HG03575 (cell line): ENCODE measurements at regions not wholly inside any gene's neighbourhood (a gene's known extent, or its start where the extent isn't known, plus 50 kb on each side); places are given as distances from the start of the nearest gene placed in this dataset.

Source experiments
- ATAC-seq: cut with Tn5 transposase; IDR thresholded peaks from one replicate; pipeline ENCODE4 v1.9.1; 2021; ENCODE audit not compliant: unreplicated experiment, insufficient number of reproducible peaks, low FRiP score; ENCODE audit errors: extremely low read depth

DNA sequence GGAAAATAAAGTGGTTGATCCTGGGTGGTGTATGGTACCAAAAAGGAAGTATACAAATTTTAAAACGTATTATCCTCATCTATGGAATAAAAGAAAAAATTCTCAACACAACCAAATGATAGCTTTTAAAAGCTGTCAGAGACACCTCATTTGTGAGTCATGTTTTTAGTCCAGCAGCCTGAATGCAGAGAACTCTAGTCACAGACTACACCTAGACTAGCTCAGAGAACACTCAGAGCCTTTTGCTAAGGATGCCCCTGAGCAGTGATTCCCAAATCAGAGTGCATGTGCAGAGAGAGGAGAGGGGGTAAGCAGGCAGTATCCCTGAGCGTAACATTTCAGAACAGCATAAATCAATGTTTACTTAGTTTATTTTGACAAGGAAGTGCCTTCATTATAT is 809.3 kb downstream of the HACE1 start:
- ATAC-seq, result no peak

DNA sequence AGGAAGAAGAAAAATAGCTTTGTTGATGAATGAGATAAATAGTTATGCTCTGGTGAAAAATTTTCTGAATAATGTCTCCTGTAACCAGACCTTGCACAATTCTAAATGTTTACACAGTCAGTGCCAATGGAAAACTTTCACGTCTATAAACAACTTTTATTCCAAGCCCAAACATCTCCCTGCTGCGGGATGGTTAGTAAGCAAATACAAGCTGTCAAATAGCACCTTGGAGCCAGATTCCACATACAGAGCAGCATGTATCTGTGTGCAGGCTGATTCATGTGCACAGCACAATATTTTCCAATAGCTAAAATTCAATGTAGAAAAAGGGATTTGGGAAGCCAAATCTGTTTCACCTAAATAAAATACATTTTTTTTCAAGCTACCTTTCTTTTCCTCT is 813.3 kb downstream of the HACE1 start:
- no peak for ATAC-seq

DNA sequence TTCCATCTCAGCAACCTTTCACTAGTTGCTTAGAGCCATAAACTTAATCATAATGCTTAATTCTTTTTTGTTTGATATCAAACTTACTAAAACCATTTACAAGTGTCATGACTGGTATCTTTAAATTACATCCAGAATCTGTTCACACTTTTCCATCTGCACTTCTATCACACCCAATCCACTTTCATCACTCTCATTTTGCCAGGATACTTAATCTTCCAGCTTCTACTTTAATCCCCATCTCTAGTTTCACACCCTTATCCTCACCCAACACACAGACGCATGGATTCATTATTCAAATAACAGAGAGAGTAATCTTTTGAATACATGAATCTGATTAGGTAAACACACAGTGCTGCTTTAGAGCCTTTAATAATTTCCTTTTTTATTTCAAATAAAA is 828.4 kb downstream of the HACE1 start:
- no peak for ATAC-seq

DNA sequence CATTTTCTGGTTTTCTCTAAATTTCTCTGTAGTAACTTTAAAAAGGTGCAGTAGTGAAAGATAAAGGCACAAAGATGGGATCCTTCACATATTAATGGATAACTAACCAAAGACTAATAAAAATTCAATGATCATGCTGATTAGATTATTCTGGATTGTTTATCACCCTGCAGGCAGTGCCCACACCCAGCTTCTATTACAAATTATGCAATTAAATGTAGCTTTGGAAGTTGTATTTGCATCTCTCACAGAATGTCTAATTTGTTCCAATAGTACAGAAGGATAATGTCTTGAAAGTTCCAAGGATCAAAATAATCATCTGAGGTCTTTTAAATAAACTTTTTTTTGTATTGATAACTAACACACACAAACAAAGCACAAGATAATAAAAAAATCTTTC is 837.6 kb downstream of the HACE1 start:
- no peak for ATAC-seq

DNA sequence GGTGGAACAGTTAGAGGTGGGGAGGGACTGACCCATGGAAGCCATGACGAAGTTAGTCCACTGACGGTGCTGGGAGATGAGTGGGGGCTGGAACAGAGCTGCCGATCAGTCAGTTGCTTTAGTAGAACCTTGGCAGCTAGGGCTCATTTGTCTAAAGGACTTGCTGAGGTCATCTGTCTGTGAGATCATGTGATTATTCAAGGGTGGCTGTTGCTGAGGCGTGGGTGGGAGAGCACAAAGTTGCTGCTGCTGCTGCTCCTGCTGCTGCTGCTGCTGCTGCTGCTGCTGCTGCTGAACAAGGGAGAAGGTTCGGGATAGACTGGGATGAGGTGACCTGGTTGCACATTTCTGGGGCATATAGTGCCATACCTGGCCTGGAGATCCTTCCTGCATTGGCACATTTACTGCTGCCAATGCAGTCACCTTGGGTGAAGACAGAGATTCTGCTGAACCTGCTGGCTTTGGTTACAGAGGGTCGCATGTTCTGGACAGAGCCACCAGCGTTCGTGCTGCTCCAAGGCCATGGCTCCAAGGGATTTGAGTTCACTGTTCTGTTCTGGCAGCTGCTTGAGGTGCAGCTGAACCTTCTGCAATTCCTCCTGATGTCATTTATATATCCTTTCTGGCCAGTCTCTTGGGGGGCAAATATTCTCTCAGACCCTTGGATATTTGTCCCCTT is 840.5 kb downstream of the HACE1 start:
- no peak for ATAC-seq

DNA sequence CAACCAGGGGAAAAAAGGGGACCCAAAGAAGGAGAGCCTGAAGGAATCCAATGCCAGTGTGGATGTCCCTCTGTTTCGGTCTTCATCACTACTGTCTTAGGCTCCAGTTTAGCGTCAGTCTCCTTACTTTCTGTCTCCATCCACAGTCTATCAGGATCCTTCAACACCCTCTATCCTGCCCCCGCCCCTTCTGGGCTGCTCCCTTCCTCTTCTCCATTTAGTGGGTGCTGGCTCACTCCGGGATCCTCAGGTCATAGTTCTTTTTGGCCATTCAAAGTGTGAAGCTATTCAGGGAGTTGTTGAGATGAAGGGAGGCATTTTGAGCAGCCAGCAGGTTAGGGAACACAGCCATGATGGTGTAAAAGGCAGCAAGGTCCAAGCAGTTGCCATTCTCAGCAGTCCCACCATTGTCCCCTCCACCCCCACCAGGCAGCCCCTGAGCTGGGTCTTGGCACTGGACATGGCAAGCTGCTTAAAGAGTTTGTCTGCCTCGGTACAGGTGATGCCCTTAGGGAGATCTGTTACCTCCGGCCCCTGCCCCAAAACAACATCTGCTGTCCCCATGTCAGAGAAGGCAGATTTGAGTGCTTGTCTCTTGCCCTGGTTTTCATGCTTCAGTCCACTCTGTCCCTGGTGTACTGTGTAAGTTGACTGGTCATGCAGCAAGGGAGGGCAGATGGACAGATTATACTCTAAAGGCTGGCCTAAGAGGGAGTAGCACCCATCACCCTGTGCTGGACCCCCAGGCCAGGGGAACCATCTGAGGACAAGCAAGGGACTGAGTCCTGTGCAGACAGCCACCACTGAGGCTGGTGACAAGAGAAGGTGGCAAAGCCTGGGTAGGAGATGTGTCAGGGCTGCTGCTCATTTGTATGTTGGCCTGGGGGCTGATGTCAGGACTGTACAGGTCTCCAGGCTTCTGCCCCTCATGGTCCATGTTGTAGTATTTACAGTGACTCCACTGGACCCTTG is 842.0 kb downstream of the HACE1 start:
- ATAC-seq, result no peak

DNA sequence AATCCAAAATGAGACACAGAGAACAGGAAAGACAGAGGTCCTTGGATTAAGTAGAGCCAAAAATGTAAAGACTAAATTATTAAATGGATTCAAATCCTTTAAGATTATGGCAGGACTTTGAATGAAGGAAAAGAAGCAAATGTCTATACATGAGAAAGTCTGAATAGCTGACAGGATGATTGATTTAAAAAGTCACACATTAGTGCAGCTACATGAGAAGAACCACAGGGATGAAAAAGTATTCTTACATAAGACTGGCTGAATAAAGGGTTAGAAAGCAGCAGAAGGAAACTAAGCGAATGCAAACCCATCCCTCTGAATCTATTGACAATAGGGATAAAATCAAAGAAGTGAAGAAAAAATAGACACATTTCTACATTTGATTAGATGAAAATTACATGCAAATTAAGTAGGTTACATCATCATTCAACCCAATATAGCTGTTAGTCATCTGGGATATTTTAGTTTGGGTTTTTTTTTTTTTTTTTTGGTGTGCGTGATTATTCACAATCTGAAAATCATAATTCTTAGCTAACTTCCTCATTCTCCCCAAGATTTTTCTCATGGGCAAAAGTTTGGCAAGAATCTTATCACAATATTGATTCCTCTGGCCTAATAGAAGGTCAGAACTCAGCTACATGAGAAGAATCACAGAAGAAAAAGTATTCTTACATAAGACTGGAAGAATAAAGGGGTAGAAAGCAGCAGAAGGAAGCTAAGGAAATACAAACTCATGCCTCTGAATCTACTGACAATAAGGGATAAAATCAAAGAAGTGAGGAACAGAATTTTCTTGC is 845.4 kb downstream of the HACE1 start:
- ATAC-seq, result no peak

DNA sequence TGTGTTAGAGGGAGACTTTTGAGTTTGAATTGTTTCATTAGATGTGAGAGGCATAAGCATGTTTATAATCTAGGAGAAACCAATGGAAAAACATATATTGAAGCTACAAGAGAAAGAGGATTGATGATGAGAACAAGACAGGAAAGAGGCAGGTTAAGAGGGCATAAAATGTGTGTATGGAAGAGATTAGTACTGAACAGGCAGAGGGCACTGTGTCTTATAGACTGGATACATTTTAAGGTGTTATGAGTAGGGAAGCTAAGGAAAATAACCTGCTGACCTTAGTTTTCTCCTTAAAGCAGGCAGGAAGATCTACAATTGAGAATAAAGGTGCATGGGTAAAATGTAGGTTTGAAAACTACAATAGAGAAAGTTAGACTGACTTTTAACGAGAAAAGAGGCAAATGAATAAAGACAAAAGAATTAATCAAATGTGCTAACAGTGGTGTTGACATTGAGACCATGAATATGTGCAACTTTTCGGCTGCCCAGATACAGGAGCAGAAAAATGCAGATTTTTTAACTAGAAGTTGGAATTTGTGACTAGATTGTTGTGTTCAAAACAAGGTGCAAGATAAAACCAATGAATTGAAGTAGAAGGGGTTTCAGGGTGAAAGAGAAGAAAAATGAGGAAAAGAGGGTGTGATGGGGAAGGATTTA is 846.3 kb downstream of the HACE1 start:
- ATAC-seq, result no peak

DNA sequence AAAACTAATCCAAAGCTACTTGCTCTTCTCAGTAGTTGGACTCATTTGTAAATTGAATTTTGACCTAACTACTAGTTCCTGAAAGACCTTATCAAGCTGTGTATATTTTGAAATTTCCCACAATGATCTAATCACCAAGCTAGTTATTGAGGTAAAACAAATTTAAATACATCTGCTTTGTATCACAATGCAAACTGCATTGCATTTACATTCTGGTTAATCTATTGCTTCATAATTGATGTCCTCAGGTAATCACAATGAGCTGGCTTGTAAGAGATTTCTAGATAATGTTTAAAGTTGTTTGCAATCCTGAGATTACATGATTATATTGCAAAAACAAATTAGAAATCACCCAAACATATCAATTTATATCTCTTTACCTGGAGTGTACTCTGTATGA is 848.8 kb downstream of the HACE1 start:
- no peak for ATAC-seq

DNA sequence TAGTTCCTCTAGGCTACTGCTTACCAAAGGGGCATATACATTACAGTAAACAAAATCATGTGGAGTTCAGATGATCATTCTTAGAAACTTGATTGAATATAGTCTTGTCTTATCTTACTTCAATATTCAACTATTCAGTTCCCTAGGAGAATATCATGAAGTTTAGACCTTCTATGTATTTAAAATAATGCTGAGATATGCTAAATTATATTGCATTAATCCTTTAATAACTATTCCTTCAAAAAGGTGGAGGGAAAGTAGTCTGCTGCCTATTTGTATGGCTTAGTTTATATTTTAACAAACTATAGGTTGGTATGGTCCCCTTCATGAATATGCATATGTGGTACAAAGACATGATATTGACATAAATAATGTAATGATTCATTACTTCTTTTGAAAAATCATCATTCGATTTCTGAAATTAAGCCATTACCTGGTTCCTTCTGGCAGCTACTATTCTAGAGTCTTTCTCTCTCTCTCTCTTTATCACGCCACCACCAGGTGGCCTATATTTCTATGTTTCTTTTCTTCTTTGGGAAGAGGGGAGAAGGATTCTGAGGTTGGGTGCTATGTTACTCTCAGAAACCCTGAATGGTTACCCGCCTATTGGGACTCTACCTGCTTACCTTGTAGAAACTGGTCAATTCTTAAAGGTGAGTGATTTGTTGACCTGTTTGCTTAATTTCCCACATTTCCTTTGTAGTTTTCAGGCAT is 855.8 kb downstream of the HACE1 start:
- ATAC-seq, result no peak

DNA sequence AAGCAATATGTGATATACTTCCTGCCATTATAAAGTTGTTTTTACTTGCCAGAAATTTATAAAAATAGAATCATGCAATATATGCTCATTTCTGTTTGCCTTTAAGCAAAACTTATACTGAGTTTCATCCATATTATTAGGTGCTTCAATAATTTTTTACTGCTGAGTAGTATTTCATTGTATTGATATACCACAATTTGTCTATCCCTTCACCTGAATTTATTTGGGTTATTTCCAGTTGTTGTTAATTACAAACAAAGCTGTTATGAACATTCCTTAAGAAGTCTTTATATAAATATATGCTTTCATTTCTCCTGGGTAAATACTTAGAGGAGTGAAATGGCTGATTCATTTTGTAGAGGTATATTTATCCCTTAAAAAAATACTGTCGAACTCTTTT is 864.1 kb downstream of the HACE1 start:
- no peak for ATAC-seq

DNA sequence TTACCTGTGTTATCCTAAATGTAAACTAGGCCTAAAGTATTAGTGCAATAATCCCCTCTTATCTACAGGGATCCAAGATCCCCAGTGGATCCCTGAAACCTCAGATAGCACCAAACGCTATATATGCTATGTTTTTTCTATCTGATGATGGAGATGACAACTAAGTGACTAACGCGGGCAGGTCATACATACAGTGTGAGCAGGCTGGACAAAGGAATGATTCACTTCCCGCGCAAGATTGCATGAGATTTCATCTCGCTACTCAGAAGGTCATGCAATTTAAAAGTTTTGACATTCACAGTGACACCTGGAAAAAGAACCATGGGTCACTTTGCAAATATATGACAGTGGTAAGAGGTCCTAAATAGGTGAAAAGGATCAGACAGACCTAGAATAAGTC is 875.9 kb downstream of the HACE1 start:
- ATAC-seq, result no peak

DNA sequence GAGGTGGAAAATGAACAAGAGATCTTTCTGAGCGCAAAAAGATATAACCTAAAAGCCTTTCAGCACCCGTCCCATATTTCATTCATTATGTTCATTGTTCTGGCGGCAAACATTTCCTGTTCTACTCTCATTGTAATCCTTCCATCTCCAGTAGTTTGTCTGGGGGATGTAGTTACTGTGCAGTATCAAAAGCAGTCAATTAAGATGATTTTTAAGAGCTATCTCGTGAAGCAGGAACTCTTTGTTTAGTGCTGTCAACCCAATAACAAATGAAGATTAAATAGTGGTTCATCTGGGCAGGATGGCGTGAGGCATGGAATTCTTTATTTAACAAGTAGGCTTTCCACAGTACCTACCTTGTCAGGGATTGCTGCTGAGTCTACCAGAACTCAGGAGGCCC is 876.7 kb downstream of the HACE1 start:
- no peak for ATAC-seq

DNA sequence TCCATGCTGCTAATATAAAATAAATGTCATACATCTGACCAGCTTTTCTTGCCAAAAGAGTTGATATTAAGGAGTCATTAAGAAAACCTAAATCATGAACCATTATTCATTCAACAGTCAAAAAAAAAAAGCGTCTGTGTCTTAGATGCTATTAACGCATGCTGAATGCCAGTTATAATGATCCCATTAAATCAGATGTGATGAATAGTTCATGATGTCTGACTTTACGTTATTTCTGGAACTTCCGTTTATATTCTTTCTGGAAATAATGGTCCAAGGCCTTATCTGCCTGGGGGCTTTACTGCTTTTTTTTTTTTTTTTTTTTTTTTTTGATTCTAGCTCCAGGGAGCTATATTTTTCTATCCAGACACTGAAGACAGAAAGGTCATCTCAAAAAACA is 877.1 kb downstream of the HACE1 start:
- no peak for ATAC-seq

DNA sequence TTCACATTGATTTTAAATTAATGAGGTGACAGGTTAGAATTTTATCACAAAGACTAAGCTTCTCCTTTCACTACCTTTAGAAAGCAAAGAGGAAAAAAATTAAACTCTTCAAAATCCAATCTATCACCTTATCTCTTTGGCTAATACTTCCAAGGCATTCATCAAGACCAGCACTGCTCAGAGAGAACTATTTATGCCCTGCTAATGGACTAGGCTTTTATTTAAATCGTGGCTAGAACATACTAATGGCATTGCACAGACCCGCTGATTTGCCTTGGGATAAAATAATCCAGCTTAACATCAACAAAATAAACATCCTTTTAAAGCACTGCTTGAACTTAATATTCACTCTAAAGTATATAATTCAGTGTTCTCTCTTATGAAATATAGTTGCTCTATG is 880.4 kb downstream of the HACE1 start:
- ATAC-seq, result no peak

DNA sequence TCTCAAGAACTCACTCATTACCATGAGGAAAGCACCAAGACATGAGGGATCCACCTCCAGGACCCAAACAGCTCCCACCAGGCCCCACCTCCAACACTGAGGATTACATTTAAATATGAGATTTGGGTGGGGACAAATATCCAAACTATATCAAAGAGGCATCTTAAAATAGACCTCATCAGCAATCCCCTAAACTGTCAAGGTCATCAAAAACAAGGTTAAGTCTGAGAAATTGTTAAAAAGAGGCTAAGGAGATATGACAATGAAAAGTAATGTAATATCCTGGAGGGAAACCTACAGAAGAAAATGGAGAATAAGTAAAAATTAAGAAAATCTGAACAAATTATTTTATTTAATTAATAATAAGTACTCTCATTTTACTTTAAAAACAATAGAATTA is 922.3 kb downstream of the HACE1 start:
- ATAC-seq, result no peak

DNA sequence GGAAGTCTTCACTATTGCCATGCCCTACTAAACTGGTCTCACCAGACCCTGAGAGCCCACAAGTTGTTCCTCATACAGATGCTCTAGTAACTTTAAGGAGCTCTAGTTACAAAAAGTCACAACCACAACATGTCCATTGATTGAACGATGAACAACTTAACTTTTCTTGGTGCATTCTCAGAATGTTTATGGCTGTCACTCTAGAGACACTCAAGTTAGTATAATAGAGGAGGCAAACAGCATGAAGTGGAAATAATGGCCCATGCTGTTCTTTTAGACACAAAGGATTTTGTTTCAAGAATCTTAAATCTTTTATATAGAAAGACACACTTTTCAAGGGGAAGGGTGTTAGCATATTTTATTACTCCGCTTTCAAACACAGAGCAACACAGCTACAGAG is 934.4 kb downstream of the HACE1 start:
- no peak for ATAC-seq

DNA sequence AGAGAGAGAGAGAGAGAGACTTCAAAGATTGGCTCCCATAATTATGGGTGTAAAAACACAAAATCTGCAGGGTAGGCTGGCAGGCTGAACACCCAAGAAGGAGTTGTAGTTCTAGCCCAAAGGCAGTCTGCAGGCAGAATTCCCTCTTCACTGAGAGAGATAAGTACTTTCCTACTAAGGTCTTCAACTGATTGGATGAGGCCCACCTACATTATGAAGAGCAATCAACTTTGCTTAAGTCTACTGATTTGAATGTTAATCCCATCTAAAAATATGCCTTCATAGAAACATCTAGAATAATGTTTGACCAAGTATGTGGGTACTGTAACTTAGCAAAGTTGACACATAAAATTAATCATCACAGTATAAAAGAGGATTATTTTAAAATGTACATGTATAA is 949.7 kb downstream of the HACE1 start:
- ATAC-seq, result no peak

DNA sequence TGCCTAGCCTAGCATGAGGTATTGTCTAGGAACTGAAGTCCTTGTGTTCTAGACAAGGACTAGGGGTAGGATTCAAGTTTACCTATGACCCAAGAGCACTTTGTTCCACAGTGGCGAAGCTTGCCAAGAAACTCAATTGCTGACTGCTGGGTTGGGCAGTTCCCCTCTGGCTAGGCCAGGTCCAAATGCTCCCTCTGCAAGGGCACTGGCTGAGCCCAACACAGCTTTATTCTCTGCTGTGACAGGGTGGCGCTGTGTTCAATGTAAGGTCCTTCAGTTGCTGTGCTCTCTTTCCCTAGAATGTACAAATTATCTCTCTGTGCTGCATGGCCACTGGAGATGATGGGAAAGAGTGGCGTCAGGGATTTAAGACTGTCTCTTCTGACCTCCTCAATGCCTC is 950.8 kb downstream of the HACE1 start:
- no peak for ATAC-seq
